ENCODE measurements at regions not wholly inside any gene's neighbourhood (a gene's known extent, or its start where the extent isn't known, plus 50 kb on each side); places are given as distances from the start of the nearest gene placed in this dataset.
A peak's percentile ranks its signal among the peaks of the same experiment; 100 is the strongest.

- WGBS, result 77% methylated on average over 4 of the region's 4 CpGs
- TF ChIP-seq, protein P1, sequence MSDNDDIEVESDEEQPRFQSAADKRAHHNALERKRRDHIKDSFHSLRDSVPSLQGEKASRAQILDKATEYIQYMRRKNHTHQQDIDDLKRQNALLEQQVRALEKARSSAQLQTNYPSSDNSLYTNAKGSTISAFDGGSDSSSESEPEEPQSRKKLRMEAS (IDR thresholded peaks at IDR 0.05), result peak; percentile 9
- TF ChIP-seq NR2F2 (IDR thresholded peaks at IDR 0.05) (no peak), GABPA (IDR thresholded peaks at IDR 0.05 in 1 of 2, conservative IDR thresholded peaks at IDR 0.05 in 1 of 2) (no peak), HNF4G (IDR thresholded peaks at IDR 0.05) (peak; percentile 14), YY1 (IDR thresholded peaks at IDR 0.05) (no peak), HNF4A (conservative IDR thresholded peaks at IDR 0.05) (peak; percentile 73 to 78), TAF1 (conservative IDR thresholded peaks at IDR 0.05) (no peak), JUND (IDR thresholded peaks at IDR 0.05) (no peak)
- TF ChIP-seq, protein P2, sequence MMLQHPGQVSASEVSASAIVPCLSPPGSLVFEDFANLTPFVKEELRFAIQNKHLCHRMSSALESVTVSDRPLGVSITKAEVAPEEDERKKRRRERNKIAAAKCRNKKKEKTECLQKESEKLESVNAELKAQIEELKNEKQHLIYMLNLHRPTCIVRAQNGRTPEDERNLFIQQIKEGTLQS (IDR thresholded peaks at IDR 0.05), result no peak
- DNase-seq (ENCODE audit: low spot score), result no peak
- Histone ChIP-seq H3K9me3 (ENCODE audit: control insufficient read depth in 4 of 4, low read length in 3 of 4) (peaks cover 0 to 3% (median 0%) of the 10 kb centered on the region in 4 donors), H3K4me3 (ENCODE audit: low read depth in 1 of 3, low read length in 3 of 3) (no peak overlapping the region), H3K36me3 (ENCODE audit: control insufficient read depth in 4 of 4, insufficient read depth in 3 of 4, low read depth in 1 of 4, low read length in 3 of 4) (no peaks in the 10 kb centered on the region), H3K27me3 (ENCODE audit: control insufficient read depth in 4 of 4, insufficient read depth in 4 of 4, low read length in 3 of 4) (no peaks in the 10 kb centered on the region), H3K27ac (ENCODE audit: low read depth in 1 of 2, low read length in 2 of 2) (no peak overlapping the region), H3K4me1 (ENCODE audit: control insufficient read depth in 4 of 4, insufficient read depth in 4 of 4, low read length in 3 of 4) (no peaks in the 10 kb centered on the region), H3K9ac (ENCODE audit: low read depth in 1 of 2, low read length in 2 of 2) (no peak overlapping the region)
Measured at GRCh38 chr6:80939480-80939879, 813.0 kb downstream of the TENT5A start.

DNA sequence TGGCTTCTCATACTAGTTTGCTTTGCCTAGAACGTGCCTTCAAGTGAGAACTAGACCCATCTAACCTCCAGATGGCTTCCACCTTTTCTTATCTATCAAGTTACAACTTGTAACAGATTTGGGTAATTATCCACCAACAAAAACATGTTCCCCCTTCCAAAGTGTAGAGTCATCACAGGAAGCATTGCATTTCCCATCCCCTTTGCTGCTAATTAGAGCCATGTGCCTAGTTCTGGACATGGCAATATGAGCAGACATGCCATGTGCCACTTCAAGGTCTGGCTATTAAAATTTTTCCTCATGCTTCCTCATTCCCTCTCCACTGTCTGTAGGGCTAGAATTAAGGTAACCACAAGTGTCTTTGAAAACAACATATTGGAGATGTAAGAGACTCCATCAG lies 814.4 kb downstream of the TENT5A start:
- TF ChIP-seq EGR1 (IDR thresholded peaks at IDR 0.05; ENCODE audit: low read depth in 2 of 2), result no peak
- TF ChIP-seq, protein P3, sequence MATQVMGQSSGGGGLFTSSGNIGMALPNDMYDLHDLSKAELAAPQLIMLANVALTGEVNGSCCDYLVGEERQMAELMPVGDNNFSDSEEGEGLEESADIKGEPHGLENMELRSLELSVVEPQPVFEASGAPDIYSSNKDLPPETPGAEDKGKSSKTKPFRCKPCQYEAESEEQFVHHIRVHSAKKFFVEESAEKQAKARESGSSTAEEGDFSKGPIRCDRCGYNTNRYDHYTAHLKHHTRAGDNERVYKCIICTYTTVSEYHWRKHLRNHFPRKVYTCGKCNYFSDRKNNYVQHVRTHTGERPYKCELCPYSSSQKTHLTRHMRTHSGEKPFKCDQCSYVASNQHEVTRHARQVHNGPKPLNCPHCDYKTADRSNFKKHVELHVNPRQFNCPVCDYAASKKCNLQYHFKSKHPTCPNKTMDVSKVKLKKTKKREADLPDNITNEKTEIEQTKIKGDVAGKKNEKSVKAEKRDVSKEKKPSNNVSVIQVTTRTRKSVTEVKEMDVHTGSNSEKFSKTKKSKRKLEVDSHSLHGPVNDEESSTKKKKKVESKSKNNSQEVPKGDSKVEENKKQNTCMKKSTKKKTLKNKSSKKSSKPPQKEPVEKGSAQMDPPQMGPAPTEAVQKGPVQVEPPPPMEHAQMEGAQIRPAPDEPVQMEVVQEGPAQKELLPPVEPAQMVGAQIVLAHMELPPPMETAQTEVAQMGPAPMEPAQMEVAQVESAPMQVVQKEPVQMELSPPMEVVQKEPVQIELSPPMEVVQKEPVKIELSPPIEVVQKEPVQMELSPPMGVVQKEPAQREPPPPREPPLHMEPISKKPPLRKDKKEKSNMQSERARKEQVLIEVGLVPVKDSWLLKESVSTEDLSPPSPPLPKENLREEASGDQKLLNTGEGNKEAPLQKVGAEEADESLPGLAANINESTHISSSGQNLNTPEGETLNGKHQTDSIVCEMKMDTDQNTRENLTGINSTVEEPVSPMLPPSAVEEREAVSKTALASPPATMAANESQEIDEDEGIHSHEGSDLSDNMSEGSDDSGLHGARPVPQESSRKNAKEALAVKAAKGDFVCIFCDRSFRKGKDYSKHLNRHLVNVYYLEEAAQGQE (IDR thresholded peaks at IDR 0.05), result no peak
- TF ChIP-seq JUND (IDR thresholded peaks at IDR 0.05), result no peak
- TF ChIP-seq, protein P4, sequence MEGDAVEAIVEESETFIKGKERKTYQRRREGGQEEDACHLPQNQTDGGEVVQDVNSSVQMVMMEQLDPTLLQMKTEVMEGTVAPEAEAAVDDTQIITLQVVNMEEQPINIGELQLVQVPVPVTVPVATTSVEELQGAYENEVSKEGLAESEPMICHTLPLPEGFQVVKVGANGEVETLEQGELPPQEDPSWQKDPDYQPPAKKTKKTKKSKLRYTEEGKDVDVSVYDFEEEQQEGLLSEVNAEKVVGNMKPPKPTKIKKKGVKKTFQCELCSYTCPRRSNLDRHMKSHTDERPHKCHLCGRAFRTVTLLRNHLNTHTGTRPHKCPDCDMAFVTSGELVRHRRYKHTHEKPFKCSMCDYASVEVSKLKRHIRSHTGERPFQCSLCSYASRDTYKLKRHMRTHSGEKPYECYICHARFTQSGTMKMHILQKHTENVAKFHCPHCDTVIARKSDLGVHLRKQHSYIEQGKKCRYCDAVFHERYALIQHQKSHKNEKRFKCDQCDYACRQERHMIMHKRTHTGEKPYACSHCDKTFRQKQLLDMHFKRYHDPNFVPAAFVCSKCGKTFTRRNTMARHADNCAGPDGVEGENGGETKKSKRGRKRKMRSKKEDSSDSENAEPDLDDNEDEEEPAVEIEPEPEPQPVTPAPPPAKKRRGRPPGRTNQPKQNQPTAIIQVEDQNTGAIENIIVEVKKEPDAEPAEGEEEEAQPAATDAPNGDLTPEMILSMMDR (IDR thresholded peaks at IDR 0.05; ENCODE audit: low read depth, low read length, missing input control), result no peak
- TF ChIP-seq GABPA (IDR thresholded peaks at IDR 0.05 in 1 of 2, conservative IDR thresholded peaks at IDR 0.05 in 1 of 2), result no peak
- TF ChIP-seq FOXA1 (IDR thresholded peaks at IDR 0.05), result no peak
- TF ChIP-seq NR2F2 (IDR thresholded peaks at IDR 0.05), result no peak
- TF ChIP-seq TAF1 (conservative IDR thresholded peaks at IDR 0.05), result no peak
- no peak for TF ChIP-seq FOXA2 (IDR thresholded peaks at IDR 0.05)
- no peak for TF ChIP-seq RAD21 (IDR thresholded peaks at IDR 0.05)
- no peak for TF ChIP-seq HNF4G (IDR thresholded peaks at IDR 0.05)
- no peak for TF ChIP-seq SP1 (IDR thresholded peaks at IDR 0.05)
- 56% methylated on average over 1 of the region's 1 CpG for WGBS

More for the DNA sequence above, 814.4 kb downstream of the TENT5A start:
- H3K27ac ChIP-seq (ENCODE audit: low read depth in 1 of 2, low read length in 2 of 2), result no peak overlapping the region
- no peak for DNase-seq (ENCODE audit: low spot score)
- H3K9ac ChIP-seq (ENCODE audit: low read depth in 1 of 2, low read length in 2 of 2), result no peak overlapping the region
- H3K27me3 ChIP-seq (ENCODE audit: control insufficient read depth in 4 of 4, insufficient read depth in 4 of 4, low read length in 3 of 4), result no peaks in the 10 kb centered on the region
- no peaks in the 10 kb centered on the region for H3K4me1 ChIP-seq (ENCODE audit: control insufficient read depth in 4 of 4, insufficient read depth in 4 of 4, low read length in 3 of 4)
- H3K9me3 ChIP-seq (ENCODE audit: control insufficient read depth in 4 of 4, low read length in 3 of 4), result peaks cover 0 to 3% (median 0%) of the 10 kb centered on the region in 4 donors
- no peaks in the 10 kb centered on the region for H3K36me3 ChIP-seq (ENCODE audit: control insufficient read depth in 4 of 4, insufficient read depth in 3 of 4, low read depth in 1 of 4, low read length in 3 of 4)
- no peak overlapping the region for H3K4me3 ChIP-seq (ENCODE audit: low read depth in 1 of 3, low read length in 3 of 3)
